ENCODE measurements at regions not wholly inside any gene's neighbourhood (a gene's known extent, or its start where the extent isn't known, plus 50 kb on each side); places are given as distances from the start of the nearest gene placed in this dataset.

- no peak for DNase-seq (ENCODE audit: low spot score)
Measured at GRCh38 chr20:39103305-39103704, 141.2 kb downstream of the DHX35 start.

DNA sequence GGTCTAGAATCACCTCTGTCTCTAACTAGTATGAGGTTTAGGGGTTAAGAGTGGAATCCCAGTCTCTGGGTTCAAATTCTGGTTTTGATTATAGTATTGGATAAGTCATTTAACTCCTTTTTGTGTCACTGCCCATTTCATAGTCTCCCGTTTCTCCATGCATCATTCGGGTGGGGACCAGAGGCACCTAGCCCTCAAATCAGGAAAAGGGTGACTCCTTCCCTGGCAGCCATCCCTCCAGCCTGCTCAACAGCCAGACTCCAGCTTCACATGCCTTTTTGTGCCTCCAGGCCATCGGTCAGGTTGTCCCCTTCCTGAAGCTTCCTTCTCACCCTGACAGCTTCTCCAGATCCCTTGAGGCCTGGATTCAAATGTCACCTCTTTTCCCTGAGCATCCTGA is 139.8 kb downstream of the DHX35 start:
- no peak for DNase-seq (ENCODE audit: low spot score)

- DNase-seq (ENCODE audit: low spot score), result no peak
Measured at GRCh38 chr20:39100691-39101090, 138.5 kb downstream of the DHX35 start.

- DNase-seq (ENCODE audit: low spot score), result no peak
Measured at GRCh38 chr20:39097889-39098288, 135.7 kb downstream of the DHX35 start.

- DNase-seq (ENCODE audit: low spot score), result no peak
Measured at GRCh38 chr20:39095870-39096269, 133.7 kb downstream of the DHX35 start.

DNA sequence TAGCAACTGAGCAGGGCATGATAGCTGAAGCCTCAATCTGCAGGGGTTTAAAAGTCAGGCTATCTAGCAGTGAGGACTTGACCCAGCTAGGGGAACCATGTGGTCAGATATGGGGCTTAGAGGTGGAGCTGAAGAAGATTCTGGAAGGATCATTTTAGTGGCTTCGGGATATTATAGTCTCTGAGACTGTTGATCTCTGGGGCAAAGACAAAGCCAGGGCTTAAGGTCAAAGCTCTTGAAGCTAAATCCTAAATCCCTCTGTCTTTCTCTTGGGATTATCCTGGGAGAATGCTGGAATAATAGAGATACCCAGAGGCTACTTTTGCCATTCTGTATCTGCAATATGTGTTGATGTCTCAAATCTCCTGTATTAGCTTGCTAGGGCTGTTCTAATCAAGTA is 132.2 kb downstream of the DHX35 start:
- no peak for DNase-seq (ENCODE audit: low spot score)

DNA sequence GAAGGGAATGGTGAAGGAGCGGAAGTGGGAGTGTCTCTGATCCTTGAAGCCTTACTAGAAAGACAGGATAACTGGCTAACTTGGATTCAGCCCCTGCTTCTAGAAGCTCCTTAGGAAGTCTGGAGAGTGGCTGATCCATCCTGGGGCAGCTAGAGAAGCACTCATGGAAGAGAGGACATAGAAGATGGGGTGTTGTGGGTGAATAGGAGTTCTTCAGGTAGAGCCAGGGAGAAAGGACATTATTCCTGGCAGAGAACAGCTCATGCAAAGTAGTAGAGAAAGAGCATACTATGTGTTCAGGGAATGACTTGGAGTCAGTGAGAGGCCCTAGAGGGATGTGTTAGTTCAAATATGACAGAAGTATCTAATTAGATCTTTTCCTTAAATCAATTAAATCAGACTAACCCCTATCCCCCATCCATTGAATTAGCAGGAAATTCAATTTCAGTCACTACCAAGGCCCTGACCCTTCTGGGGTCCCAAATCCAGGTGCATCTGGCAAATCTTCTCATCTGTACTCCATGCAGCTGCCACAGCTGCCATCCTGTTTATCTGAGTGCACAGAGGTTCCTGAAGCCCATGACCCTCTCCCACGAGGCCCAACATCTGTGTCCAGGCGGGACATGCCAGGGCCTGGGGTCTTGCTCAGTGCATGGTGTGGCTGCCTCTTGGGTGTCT is 130.7 kb downstream of the DHX35 start:
- DNase-seq (ENCODE audit: low spot score), result no peak

- no peak for DNase-seq (ENCODE audit: low spot score)
Measured at GRCh38 chr20:39090906-39091305, 128.8 kb downstream of the DHX35 start.

DNA sequence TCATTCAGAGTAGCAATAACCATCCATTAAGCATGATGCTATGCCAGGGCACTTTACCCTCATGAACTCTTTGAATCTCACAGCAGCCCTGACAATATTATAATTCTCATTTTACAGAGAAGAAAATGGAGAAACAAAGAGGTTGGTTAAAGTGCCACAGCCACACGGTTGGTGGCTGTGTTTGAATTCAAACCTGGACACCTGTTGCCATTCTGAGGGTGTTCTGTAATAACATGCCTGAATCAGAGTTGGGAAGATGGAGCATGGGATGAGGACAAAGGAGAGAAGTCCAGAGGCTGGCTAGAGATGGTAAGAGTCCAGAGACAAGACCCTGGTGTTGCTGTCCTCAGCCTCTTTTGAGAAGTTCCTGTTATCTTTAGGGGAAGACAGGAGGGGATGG is 127.7 kb downstream of the DHX35 start:
- no peak for DNase-seq (ENCODE audit: low spot score)
